ENCODE measurements at regions not wholly inside any gene's neighbourhood (a gene's known extent, or its start where the extent isn't known, plus 50 kb on each side); places are given as distances from the start of the nearest gene placed in this dataset.

- TF ChIP-seq SUZ12 (IDR thresholded peaks at IDR 0.05; ENCODE audit: unreplicated experiment) (no peak), MEF2B (IDR thresholded peaks at IDR 0.05; ENCODE audit: partially characterized antibody, poor library complexity, severe bottlenecking) (no peak), POLR2AphosphoS5 (IDR thresholded peaks at IDR 0.05; ENCODE audit: low read length) (no peak), CTCF (IDR thresholded peaks at IDR 0.05 in 2 of 3, conservative IDR thresholded peaks at IDR 0.05 in 1 of 3; ENCODE audit: control insufficient read depth in 2 of 3, extremely low read depth in 1 of 3, insufficient read depth in 1 of 3, low read depth in 3 of 3, low read length in 3 of 3) (no peak), POLR2A (IDR thresholded peaks at IDR 0.05; ENCODE audit: low read depth, low read length) (no peak), NFIC (IDR thresholded peaks at IDR 0.05; ENCODE audit: low read depth, low read length) (no peak), SP1 (IDR thresholded peaks at IDR 0.05; ENCODE audit: low read depth, low read length) (no peak), RAD21 (IDR thresholded peaks at IDR 0.05; ENCODE audit: insufficient read depth, low read depth, low read length) (no peak), JUND (IDR thresholded peaks at IDR 0.05; ENCODE audit: low read depth, low read length) (no peak), GABPA (IDR thresholded peaks at IDR 0.05; ENCODE audit: low read depth) (no peak)
Observed at GRCh38 chr5:3321119-3321760, 274.4 kb upstream of the IRX1 start.
